Activated T-cell treated with anti-CD3 and anti-CD28 coated beads for 48 hours (primary cell): ENCODE measurements at regions not wholly inside any gene's neighbourhood (a gene's known extent, or its start where the extent isn't known, plus 50 kb on each side); places are given as distances from the start of the nearest gene placed in this dataset.
A peak's percentile ranks its signal among the peaks of the same experiment; 100 is the strongest.
"Not testable (repeated sequence)": the region's sequence is repeated elsewhere in the genome, so short reads cannot be mapped to it uniquely, and the experiment has no call there.

ENCODE experiments used
- DNase-seq: peaks from one replicate; pipeline ENCODE4 v3.0.0-alpha.2; 2020; ENCODE audit warnings: low read depth

DNA sequence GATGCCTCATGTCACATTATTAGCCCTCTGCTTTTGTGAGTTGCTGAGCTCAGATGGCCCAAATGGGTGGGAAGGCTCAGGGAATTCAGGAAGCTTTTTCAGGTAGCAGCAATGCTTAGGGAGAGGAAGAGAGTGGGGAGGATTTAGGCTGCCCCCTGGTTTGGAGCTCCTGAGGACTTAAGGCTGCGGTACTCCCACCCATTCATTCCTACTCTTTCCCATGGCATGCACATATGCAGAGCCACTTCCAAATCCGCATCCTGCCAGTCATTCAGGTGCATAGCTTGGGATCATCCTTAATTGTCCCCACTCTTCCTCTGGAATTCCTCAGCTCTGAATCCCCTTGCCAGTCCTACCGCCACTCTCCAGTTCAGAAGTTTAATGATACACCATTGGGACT is 343.1 kb upstream of the FRG2C start:
- no peak for DNase-seq

- not testable (repeated sequence) for DNase-seq
These were observed 340.2 kb upstream of the FRG2C start for GRCh38 chr3:75323936-75324335.

GRCh38 chr3:75325716-75326115 is 338.4 kb upstream of the FRG2C start:
- DNase-seq = no peak

- no peak for DNase-seq
These were observed 336.7 kb upstream of the FRG2C start for GRCh38 chr3:75327453-75327852.

- no peak for DNase-seq
These were observed 334.5 kb upstream of the FRG2C start for GRCh38 chr3:75329476-75330097.

DNA sequence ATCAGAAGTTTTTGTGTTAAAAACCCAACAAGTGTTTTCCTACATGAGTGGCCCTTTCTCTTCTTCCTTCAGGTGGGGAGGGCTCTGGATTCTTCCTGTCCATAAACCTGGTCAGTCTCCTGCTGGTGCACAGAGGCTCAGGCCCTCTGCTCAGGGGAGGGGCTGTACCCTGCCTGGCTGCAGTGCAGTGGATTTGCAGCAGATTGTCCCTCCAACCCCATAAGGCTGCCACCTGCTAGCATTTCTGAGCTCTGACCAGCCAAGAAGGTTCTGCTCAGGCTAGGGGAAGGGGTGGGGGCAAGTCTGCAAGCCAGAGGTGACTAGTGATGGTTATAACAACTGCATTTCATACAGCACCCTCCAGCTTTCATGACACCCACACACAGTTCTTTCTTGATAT is 333.7 kb upstream of the FRG2C start:
- DNase-seq = not testable (repeated sequence)

DNA sequence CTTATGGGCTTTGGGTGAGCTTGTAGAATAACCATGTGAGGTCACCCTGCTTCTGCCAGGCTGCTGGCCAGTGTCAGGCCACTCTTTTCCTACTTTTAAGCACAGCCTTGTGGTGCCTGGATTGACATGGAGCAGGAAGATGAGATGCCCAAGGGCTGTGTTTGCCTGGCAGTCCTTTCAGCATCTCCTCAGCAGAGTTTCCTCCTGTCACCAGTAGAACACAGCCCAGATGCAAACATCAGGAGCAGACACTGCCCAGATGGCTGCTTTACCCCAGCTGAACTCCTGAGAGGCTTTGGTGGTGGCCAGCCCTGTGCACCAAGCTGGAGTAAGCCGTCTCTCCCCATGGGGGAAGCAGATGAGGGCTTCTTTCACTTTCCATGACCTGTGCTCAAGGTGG is 332.0 kb upstream of the FRG2C start:
- DNase-seq = not testable (repeated sequence)

DNA sequence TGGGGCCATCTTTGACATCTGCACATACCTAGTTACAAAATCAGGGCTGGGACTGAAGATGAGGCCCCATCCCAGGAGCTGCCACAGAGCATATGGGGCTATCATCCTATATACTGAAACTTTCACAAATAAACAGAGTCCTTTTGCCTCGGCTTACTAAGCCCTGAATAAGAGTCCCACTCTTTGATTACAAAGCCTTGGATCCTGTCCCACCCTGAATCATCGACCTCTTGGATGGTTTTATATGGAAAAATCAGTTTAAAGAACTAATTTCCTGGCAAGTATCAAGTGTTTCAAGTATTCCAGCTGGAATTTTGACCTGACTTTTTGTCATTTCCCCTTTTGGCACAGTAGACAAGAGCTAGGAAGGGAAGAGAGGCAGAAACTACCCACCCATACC is 331.3 kb upstream of the FRG2C start:
- no peak for DNase-seq

DNA sequence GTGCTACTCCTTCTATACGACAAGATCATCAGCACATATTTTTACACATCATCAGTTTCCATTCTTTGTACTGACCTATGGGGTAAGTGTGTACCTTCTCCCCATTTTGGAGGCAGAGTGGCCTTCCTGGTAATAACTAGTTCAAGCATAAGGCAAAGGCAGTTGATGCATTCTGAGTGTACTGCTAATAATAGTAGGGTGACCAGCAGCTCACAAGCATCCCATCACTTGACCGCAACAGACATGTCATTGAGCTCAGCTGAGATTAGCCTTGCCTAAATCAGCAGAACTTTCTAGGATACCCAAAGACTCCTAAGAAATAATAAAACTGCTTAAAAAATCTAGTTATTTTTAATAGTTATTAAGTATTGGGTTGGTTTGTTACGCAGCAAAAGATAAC is 329.8 kb upstream of the FRG2C start:
- no peak for DNase-seq

DNA sequence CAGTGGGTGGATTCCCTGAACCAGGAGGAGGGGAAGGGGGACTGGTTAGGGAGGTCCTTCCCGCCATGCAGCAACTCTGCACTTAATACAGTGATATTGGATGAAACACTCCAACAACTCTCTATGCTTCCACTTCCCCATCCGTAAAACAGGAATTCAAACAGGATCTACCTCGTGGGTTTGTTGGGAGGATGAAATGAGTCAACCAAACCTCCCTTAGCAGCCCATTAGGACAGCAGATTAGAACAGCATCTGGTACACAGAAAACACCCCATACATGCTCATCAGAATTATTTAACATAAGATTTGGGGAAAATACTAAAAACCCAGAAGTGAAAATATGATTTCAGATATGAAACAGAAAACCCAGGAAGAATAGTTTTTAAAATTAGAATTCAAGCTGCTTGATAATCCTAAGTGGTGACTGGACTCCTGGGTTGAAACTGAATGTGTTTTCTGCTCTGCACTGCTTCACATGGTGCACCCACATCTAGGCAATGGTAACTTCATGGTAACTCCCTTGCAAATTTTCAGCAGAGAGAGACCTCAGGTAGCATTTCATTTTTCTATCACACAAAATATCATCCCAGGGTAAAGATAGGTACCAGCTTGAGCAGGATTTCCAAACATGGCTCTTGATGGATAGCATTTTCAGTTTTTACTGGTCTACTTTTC is 326.8 kb upstream of the FRG2C start:
- DNase-seq = no peak

GRCh38 chr3:75338342-75338741 is 325.8 kb upstream of the FRG2C start:
- no peak for DNase-seq

DNA sequence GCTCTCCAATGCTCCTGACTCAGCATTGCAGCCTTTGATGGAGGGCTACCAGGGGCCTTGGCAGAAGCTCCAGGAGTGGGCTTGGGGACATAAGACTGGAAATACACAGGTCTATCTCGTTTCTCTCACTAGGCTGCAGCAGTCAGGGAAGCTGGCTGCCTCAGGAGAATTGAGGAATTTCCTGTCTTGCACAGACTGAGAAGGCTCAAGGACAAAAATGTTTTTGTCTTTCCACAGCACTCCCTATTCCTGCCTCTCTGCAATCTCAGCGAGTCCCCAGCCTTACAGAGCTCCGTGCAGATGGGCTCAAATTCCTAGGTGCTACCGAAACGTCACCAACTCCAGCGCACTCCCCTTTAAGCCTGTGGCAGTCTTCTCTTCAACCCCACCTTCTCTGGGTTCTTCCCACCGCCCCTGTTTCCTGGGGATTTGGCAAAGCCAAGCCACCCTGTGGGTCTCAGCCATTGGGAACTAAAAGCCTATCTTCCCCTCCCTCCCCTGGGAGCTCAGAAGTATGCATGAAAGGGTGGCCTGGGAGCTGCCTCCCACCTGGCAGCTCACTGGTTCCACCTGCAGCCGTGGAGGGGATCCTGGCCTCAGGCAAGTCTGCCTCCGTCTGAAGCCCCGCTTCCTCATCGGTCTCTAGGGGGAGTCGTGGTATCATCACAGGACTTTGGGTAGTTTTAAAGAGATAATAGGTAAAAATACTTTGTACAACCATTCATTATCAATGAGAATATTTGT is 322.6 kb upstream of the FRG2C start:
- DNase-seq = no peak

DNA sequence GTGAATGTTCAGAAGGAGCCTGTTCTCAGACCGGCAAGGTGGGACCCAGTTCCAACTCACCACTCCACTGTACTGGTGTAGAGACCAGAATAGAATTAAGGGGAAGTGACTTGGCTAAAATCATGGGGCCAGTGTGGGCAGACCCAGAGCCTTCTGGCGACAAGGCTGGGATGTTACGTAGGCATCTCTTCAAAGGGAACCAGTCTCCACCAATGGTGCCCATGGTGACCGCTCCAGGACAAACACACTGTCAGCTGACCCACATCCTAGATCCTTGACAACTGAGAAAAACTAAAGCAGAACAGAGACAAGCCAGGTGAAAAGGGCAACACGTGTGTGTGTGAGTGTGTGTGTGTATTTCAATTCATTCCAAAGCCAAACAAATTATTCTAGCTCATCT is 321.7 kb upstream of the FRG2C start:
- DNase-seq = no peak

GRCh38 chr3:75350536-75350935 is 313.6 kb upstream of the FRG2C start:
- not testable (repeated sequence) for DNase-seq

GRCh38 chr3:75362086-75362784 is 301.9 kb upstream of the FRG2C start:
- DNase-seq = peak; percentile 38

- DNase-seq = not testable (repeated sequence)
These were observed 291.2 kb upstream of the FRG2C start for GRCh38 chr3:75372964-75373363.

GRCh38 chr3:75379840-75380239 is 284.3 kb upstream of the FRG2C start:
- not testable (repeated sequence) for DNase-seq

DNA sequence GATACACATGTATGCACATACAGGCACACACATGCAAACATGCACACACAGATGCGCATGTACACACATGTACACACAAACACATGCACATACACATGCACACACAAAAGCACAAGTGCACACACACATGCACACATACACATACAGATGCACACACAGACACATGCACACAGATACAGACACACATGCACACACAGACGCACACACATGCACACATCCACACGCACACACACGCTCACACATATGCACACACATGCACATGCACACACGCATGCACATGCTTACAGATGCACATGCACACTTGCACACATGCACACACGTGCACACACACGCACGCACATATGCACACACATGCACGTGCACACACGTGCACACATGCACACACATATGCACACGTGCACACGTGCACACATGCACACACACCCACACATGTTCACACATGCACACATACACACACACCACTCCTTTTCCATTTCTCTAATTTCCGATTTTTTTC is 283.8 kb upstream of the FRG2C start:
- DNase-seq = no peak

DNA sequence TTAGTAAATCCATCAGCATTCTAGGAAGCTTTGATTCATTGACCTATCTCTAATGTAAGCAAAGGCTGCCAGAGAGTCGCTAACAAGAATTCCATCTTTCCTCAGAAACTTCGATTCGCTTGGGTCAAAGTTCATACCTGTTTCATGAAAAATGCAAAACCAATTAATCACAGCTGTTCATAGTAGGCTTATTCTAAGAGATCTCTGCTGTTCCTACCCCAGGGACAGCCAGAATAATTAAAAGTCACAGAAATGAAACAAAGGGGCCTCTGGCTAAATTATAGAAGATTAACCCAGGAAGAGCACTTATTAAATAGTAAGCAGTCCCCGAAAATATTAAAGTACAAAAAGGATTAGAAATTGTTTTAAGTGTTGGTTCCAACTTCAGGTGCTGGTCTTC is 280.1 kb upstream of the FRG2C start:
- DNase-seq = not testable (repeated sequence)

GRCh38 chr3:75388486-75389124 is 275.5 kb upstream of the FRG2C start:
- DNase-seq = not testable (repeated sequence)

- DNase-seq = not testable (repeated sequence)
These were observed 270.8 kb upstream of the FRG2C start for GRCh38 chr3:75393288-75393694.

DNA sequence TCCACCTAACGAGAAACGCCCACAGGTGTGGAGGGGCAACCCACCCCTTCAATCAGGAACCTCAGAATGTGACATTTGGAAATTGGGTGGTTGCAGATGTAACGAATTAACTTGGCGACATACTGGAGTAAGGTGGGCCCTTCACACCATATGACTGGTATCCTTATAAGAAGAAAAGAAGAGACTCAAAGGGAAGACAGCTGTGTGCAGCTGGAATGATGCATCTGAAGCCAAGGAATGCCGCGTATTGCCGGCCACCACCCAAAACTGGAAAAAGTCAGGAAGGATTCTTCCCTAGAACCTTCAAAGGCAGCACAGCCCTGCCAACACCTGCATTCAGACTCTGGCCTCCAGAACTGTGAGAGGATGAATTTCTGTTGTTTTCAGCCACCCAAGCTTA is 270.0 kb upstream of the FRG2C start:
- DNase-seq = not testable (repeated sequence)
